ENCODE measurements at regions not wholly inside any gene's neighbourhood (a gene's known extent, or its start where the extent isn't known, plus 50 kb on each side); places are given as distances from the start of the nearest gene placed in this dataset.
A peak's percentile ranks its signal among the peaks of the same experiment; 100 is the strongest.
"Not testable (repeated sequence)": the region's sequence is repeated elsewhere in the genome, so short reads cannot be mapped to it uniquely, and the experiment has no call there.

GRCh38 chr5:178063277-178063676 is 50.1 kb upstream of the N4BP3 start:
- Mint-ChIP-seq H3K36me3 (no peaks in the 10 kb centered on the region), H3K9me3 (no peaks in the 10 kb centered on the region), H3K27ac (no peak overlapping the region)
- DNase-seq (ENCODE audit: low spot score in 2 of 2) (no peak), ATAC-seq (peak in 1 of 2 donors; percentile 75)

- no peak for ATAC-seq
Observed at GRCh38 chr5:178058321-178059012, 54.9 kb upstream of the N4BP3 start.

GRCh38 chr5:178057839-178058238 is 55.5 kb upstream of the N4BP3 start:
- H3K36me3 Mint-ChIP-seq, result no peaks in the 10 kb centered on the region
- DNase-seq (ENCODE audit: low spot score in 2 of 2) (no peak), ATAC-seq (no peak)
- no peak overlapping the region for H3K27ac Mint-ChIP-seq
- no peaks in the 10 kb centered on the region for H3K9me3 Mint-ChIP-seq

More at GRCh38 chr5:178058321-178059012, 54.9 kb upstream of the N4BP3 start:
- Mint-ChIP-seq H3K36me3 (no peaks in the 10 kb centered on the region), H3K27ac (no peak overlapping the region), H3K9me3 (no peaks in the 10 kb centered on the region)
- DNase-seq (ENCODE audit: low spot score in 2 of 2), result no peak

- H3K9me3 Mint-ChIP-seq, result no peaks in the 10 kb centered on the region
- H3K27ac Mint-ChIP-seq, result no peak overlapping the region
- DNase-seq (ENCODE audit: low spot score in 2 of 2) (no peak), ATAC-seq (no peak)
- no peaks in the 10 kb centered on the region for H3K36me3 Mint-ChIP-seq
Observed at GRCh38 chr5:178056935-178057334, 56.4 kb upstream of the N4BP3 start.

GRCh38 chr5:178055536-178055935 is 57.8 kb upstream of the N4BP3 start:
- not testable (repeated sequence) for DNase-seq (ENCODE audit: low spot score in 2 of 2); H3K27ac Mint-ChIP-seq; H3K36me3 Mint-ChIP-seq; H3K9me3 Mint-ChIP-seq; ATAC-seq

GRCh38 chr5:178052062-178052461 is 56.0 kb upstream of the PROP1 start:
- not testable (repeated sequence) for ATAC-seq; H3K36me3 Mint-ChIP-seq; H3K27ac Mint-ChIP-seq; H3K9me3 Mint-ChIP-seq; DNase-seq (ENCODE audit: low spot score in 2 of 2)

GRCh38 chr5:178050873-178051272 is 54.8 kb upstream of the PROP1 start:
- DNase-seq (ENCODE audit: low spot score in 2 of 2), result not testable (repeated sequence)

GRCh38 chr5:178047943-178048342 is 51.9 kb upstream of the PROP1 start:
- H3K36me3 Mint-ChIP-seq; DNase-seq (ENCODE audit: low spot score in 2 of 2); ATAC-seq; H3K27ac Mint-ChIP-seq; H3K9me3 Mint-ChIP-seq: not testable (repeated sequence)

More at GRCh38 chr5:178050873-178051272, 54.8 kb upstream of the PROP1 start:
- H3K36me3 Mint-ChIP-seq, ATAC-seq, H3K27ac Mint-ChIP-seq, H3K9me3 Mint-ChIP-seq: not testable (repeated sequence)

- H3K27ac Mint-ChIP-seq; H3K36me3 Mint-ChIP-seq; ATAC-seq; DNase-seq (ENCODE audit: low spot score in 2 of 2); H3K9me3 Mint-ChIP-seq: not testable (repeated sequence)
Observed at GRCh38 chr5:178046757-178047399, 50.8 kb upstream of the PROP1 start.

- H3K9me3 Mint-ChIP-seq; H3K36me3 Mint-ChIP-seq; ATAC-seq; DNase-seq (ENCODE audit: low spot score in 2 of 2); H3K27ac Mint-ChIP-seq: not testable (repeated sequence)
Observed at GRCh38 chr5:178045963-178046362, 49.9 kb upstream of the PROP1 start.

Measured in activated naive CD4-positive, alpha-beta T cell treated with anti-CD3 and anti-CD28 coated beads, Interleukin-2, amount 50 U/mL, for 72 hours (primary cell).